ENCODE measurements at regions not wholly inside any gene's neighbourhood (a gene's known extent, or its start where the extent isn't known, plus 50 kb on each side); places are given as distances from the start of the nearest gene placed in this dataset.

DNA sequence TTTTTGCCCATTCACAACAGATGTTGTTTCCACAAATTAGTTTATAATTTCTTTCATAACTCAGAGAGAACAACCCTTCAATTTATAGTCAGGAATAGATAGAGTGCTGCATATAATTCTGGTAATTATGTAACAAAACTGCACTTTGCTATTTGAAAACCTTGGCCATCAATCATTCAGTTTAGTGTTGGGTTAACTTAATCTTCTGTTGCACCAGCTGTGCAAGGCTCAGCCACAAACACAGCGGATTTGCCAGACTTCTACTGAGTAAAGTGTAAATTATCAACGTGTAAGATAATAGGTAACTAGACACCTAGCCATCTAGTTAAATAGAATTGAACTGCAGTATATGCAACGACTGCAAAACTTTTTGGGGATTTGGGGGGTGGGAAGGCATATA is 1064.3 kb upstream of the EPHA6 start:
- POLR2A ChIA-PET = no interaction called here
- Histone ChIP-seq H3K36me3 (ENCODE audit: control insufficient read depth in 4 of 4, insufficient read depth in 4 of 4, low read length in 3 of 4) (no peaks in the 10 kb centered on the region), H3K4me1 (ENCODE audit: control extremely low read depth in 1 of 4, control insufficient read depth in 4 of 4, insufficient read depth in 4 of 4, low read length in 3 of 4) (no peaks in the 10 kb centered on the region), H3K4me3 (ENCODE audit: control insufficient read depth in 1 of 7, extremely low read depth in 1 of 7, insufficient read depth in 4 of 7, low read depth in 2 of 7, low read length in 6 of 7) (no peak overlapping the region), H3K9me3 (ENCODE audit: control extremely low read depth in 1 of 5, control insufficient read depth in 4 of 5, insufficient read depth in 2 of 5, low read depth in 1 of 5, low read length in 4 of 5) (no peaks in the 10 kb centered on the region), H3K27ac (ENCODE audit: insufficient read depth in 1 of 2, low read depth in 1 of 2, low read length in 2 of 2, poor library complexity in 1 of 2, severe bottlenecking in 2 of 2) (no peak overlapping the region), H3K27me3 (replicated peaks in 2 of 5; ENCODE audit: control insufficient read depth in 4 of 5, insufficient read depth in 5 of 5, low read length in 4 of 5) (no peaks in the 10 kb centered on the region)
- WGBS (ENCODE audit: insufficient coverage) = 83% methylated on average over 1 of the region's 3 CpGs
- CTCF ChIA-PET = no interaction called here
- no peak for DNase-seq

DNA sequence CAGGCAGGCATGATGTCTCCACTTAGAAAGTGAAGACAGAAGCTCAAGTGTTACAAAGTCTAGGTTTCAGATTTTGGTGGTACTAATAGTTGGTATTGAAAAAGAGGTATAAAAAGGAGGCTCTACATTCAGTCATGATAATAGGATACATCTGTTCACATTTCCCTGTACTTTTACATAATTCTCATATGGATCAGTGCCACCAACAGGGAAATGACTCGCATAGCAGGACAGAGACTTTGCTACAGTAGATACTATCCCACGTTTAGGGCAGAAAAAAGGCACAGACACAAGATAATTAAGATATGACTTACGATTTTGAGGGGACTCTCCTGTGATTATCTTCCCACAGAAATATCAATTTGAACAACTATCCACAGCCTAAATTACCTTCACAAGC is 1062.9 kb upstream of the EPHA6 start:
- H3K4me3 ChIP-seq (ENCODE audit: control insufficient read depth in 1 of 7, extremely low read depth in 1 of 7, insufficient read depth in 4 of 7, low read depth in 2 of 7, low read length in 6 of 7) = no peak overlapping the region
- H3K4me1 ChIP-seq (ENCODE audit: control extremely low read depth in 1 of 4, control insufficient read depth in 4 of 4, insufficient read depth in 4 of 4, low read length in 3 of 4) = no peaks in the 10 kb centered on the region
- H3K27ac ChIP-seq (ENCODE audit: insufficient read depth in 1 of 2, low read depth in 1 of 2, low read length in 2 of 2, poor library complexity in 1 of 2, severe bottlenecking in 2 of 2) = no peak overlapping the region
- CTCF ChIA-PET = no interaction called here
- POLR2A ChIA-PET = no interaction called here
- no CpG with 5 or more reads among the region's 3 CpGs for WGBS (ENCODE audit: insufficient coverage)
- no peaks in the 10 kb centered on the region for H3K9me3 ChIP-seq (ENCODE audit: control extremely low read depth in 1 of 5, control insufficient read depth in 4 of 5, insufficient read depth in 2 of 5, low read depth in 1 of 5, low read length in 4 of 5)
- no peaks in the 10 kb centered on the region for H3K36me3 ChIP-seq (ENCODE audit: control insufficient read depth in 4 of 4, insufficient read depth in 4 of 4, low read length in 3 of 4)
- no peaks in the 10 kb centered on the region for H3K27me3 ChIP-seq (replicated peaks in 2 of 5; ENCODE audit: control insufficient read depth in 4 of 5, insufficient read depth in 5 of 5, low read length in 4 of 5)
- DNase-seq = no peak

DNA sequence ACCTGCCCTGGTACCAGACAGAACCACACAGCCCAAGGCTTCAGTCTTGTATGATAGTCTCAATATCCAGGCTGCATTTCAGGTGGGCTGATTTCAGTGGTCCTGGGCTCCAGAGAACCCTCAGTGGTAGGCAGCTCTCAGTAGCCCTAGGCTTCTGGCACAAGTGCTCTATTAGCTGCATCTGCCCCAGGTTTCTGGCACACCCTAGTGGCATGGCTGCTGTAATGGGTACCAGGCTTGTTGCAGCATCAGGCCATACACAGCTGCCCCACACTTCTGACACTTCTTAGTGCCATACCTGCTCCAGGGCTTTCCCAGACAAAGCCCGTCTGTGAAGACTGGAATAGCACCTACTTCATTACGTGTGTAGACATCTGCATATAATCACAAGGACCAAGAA is 1062.2 kb upstream of the EPHA6 start:
- H3K27ac ChIP-seq (ENCODE audit: insufficient read depth in 1 of 2, low read depth in 1 of 2, low read length in 2 of 2, poor library complexity in 1 of 2, severe bottlenecking in 2 of 2) = no peak overlapping the region
- H3K9me3 ChIP-seq (ENCODE audit: control extremely low read depth in 1 of 5, control insufficient read depth in 4 of 5, insufficient read depth in 2 of 5, low read depth in 1 of 5, low read length in 4 of 5) = no peaks in the 10 kb centered on the region
- H3K27me3 ChIP-seq (replicated peaks in 2 of 5; ENCODE audit: control insufficient read depth in 4 of 5, insufficient read depth in 5 of 5, low read length in 4 of 5) = no peaks in the 10 kb centered on the region
- no peak for DNase-seq
- no CpG with 5 or more reads among the region's 2 CpGs for WGBS (ENCODE audit: insufficient coverage)
- ChIA-PET POLR2A (no interaction called here), CTCF (no interaction called here)
- no peak overlapping the region for H3K4me3 ChIP-seq (ENCODE audit: control insufficient read depth in 1 of 7, extremely low read depth in 1 of 7, insufficient read depth in 4 of 7, low read depth in 2 of 7, low read length in 6 of 7)
- H3K4me1 ChIP-seq (ENCODE audit: control extremely low read depth in 1 of 4, control insufficient read depth in 4 of 4, insufficient read depth in 4 of 4, low read length in 3 of 4) = no peaks in the 10 kb centered on the region
- no peaks in the 10 kb centered on the region for H3K36me3 ChIP-seq (ENCODE audit: control insufficient read depth in 4 of 4, insufficient read depth in 4 of 4, low read length in 3 of 4)

DNA sequence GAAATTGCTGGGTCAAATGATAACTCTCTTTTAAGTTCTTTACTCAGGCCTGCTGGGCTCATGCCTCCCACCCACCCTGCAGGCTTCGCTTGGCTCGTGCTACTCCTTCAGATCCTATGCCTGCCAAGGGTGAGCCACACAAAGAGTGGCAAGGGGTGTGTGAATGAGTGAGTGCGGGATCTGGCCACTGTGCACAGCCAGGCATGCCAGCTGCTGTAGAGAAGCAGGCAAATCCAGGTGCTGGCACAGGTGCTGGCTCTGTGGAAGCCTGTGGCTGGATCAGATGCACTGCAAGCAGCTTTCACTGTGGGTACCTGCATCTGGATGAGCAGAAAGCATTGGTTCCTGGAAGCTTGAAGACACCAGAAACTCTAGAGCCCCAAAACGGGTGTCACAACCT is 1055.7 kb upstream of the EPHA6 start:
- no peaks in the 10 kb centered on the region for H3K27me3 ChIP-seq (replicated peaks in 2 of 5; ENCODE audit: control insufficient read depth in 4 of 5, insufficient read depth in 5 of 5, low read length in 4 of 5)
- H3K27ac ChIP-seq (ENCODE audit: insufficient read depth in 1 of 2, low read depth in 1 of 2, low read length in 2 of 2, poor library complexity in 1 of 2, severe bottlenecking in 2 of 2) = no peak overlapping the region
- no peaks in the 10 kb centered on the region for H3K4me1 ChIP-seq (ENCODE audit: control extremely low read depth in 1 of 4, control insufficient read depth in 4 of 4, insufficient read depth in 4 of 4, low read length in 3 of 4)
- 82% methylated on average over 4 of the region's 4 CpGs for WGBS (ENCODE audit: insufficient coverage)
- CTCF ChIA-PET = no interaction called here
- H3K9me3 ChIP-seq (ENCODE audit: control extremely low read depth in 1 of 5, control insufficient read depth in 4 of 5, insufficient read depth in 2 of 5, low read depth in 1 of 5, low read length in 4 of 5) = peaks cover 0 to 9% (median 0%) of the 10 kb centered on the region in 5 experiments
- no peak overlapping the region for H3K4me3 ChIP-seq (ENCODE audit: control insufficient read depth in 1 of 7, extremely low read depth in 1 of 7, insufficient read depth in 4 of 7, low read depth in 2 of 7, low read length in 6 of 7)
- DNase-seq = no peak
- POLR2A ChIA-PET = no interaction called here
- H3K36me3 ChIP-seq (ENCODE audit: control insufficient read depth in 4 of 4, insufficient read depth in 4 of 4, low read length in 3 of 4) = no peaks in the 10 kb centered on the region

DNA sequence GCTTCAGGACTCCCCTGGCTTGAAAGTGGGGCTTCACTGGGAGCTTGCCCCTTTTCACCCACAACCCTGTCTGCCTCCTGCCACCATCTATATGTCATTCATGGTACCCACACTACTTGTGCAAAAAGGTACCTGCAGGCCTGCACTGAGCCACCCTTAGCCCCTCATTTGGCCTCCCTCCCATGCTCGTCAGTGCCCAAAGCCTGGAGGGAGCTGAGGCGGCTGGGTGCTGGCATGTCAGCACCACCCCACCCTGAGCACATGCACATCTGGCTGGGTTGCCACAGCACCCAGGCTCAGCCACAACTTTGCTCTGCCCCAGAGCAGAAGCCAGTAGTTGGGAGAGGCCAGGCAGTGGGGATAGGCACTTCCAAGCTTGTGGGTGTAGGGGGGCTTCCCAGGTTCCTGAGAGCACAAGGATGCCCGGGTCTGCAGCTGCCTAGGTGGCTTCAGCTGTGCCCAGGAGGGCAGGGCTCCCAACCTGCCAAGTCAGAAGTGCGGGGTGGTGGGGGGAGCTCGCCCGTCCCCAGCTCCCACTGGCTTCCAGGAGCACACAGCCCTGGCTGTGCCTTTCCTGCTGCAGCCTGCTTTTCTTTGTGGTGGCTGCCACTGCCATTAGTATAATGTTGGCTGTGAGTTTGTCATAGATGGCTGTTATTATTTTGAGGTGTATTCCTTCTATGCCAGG is 1054.6 kb upstream of the EPHA6 start:
- H3K27ac ChIP-seq (ENCODE audit: insufficient read depth in 1 of 2, low read depth in 1 of 2, low read length in 2 of 2, poor library complexity in 1 of 2, severe bottlenecking in 2 of 2) = no peak overlapping the region
- no peaks in the 10 kb centered on the region for H3K4me1 ChIP-seq (ENCODE audit: control extremely low read depth in 1 of 4, control insufficient read depth in 4 of 4, insufficient read depth in 4 of 4, low read length in 3 of 4)
- H3K4me3 ChIP-seq (ENCODE audit: control insufficient read depth in 1 of 7, extremely low read depth in 1 of 7, insufficient read depth in 4 of 7, low read depth in 2 of 7, low read length in 6 of 7) = no peak overlapping the region
- 100% methylated on average over 3 of the region's 6 CpGs for WGBS (ENCODE audit: insufficient coverage)
- peaks cover 0 to 9% (median 0%) of the 10 kb centered on the region in 5 experiments for H3K9me3 ChIP-seq (ENCODE audit: control extremely low read depth in 1 of 5, control insufficient read depth in 4 of 5, insufficient read depth in 2 of 5, low read depth in 1 of 5, low read length in 4 of 5)
- H3K36me3 ChIP-seq (ENCODE audit: control insufficient read depth in 4 of 4, insufficient read depth in 4 of 4, low read length in 3 of 4) = no peaks in the 10 kb centered on the region
- ChIA-PET CTCF (no interaction called here), POLR2A (no interaction called here)
- DNase-seq = no peak
- H3K27me3 ChIP-seq (replicated peaks in 2 of 5; ENCODE audit: control insufficient read depth in 4 of 5, insufficient read depth in 5 of 5, low read length in 4 of 5) = no peaks in the 10 kb centered on the region

DNA sequence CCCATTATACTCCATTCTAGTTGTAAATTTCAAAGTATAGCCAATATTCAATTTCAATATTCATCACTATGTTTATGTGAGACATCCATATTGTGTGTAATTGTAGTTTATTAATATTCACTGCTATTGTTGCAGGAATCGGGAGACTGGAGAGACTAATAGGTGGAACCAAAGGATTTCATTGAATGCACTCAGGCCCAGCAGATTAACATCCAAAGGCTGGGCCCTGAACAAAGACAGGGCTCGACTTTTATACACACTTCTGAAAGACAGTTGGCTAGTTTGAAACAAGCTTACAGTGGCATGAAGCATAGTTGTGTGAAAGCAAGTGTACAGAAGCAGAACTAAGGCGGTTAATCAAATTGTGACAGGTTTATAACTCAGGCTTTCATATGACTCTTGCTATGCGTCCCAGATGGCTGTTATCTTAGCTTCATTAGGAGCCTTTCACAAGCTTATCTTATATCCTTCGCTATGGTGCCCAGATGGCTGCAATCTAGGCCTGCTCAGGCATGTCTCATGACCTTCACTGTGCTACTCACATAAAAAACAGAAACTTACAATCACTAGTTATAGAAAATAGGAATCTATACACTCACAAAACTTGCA is 1038.8 kb upstream of the EPHA6 start:
- Histone ChIP-seq H3K27ac (ENCODE audit: insufficient read depth in 1 of 2, low read depth in 1 of 2, low read length in 2 of 2, poor library complexity in 1 of 2, severe bottlenecking in 2 of 2) (no peak overlapping the region), H3K4me1 (ENCODE audit: control extremely low read depth in 1 of 4, control insufficient read depth in 4 of 4, insufficient read depth in 4 of 4, low read length in 3 of 4) (no peaks in the 10 kb centered on the region), H3K27me3 (replicated peaks in 2 of 5; ENCODE audit: control insufficient read depth in 4 of 5, insufficient read depth in 5 of 5, low read length in 4 of 5) (no peaks in the 10 kb centered on the region), H3K9me3 (ENCODE audit: control extremely low read depth in 1 of 5, control insufficient read depth in 4 of 5, insufficient read depth in 2 of 5, low read depth in 1 of 5, low read length in 4 of 5) (peaks cover 0 to 17% (median 4%) of the 10 kb centered on the region in 5 experiments), H3K36me3 (ENCODE audit: control insufficient read depth in 4 of 4, insufficient read depth in 4 of 4, low read length in 3 of 4) (no peaks in the 10 kb centered on the region), H3K4me3 (ENCODE audit: control insufficient read depth in 1 of 7, extremely low read depth in 1 of 7, insufficient read depth in 4 of 7, low read depth in 2 of 7, low read length in 6 of 7) (no peak overlapping the region)
- DNase-seq = no peak
- CTCF ChIA-PET = no interaction called here
- 92% methylated on average over 5 of the region's 5 CpGs for whole genome bisulfite sequencing (ENCODE audit: insufficient coverage)
- POLR2A ChIA-PET = no interaction called here

DNA sequence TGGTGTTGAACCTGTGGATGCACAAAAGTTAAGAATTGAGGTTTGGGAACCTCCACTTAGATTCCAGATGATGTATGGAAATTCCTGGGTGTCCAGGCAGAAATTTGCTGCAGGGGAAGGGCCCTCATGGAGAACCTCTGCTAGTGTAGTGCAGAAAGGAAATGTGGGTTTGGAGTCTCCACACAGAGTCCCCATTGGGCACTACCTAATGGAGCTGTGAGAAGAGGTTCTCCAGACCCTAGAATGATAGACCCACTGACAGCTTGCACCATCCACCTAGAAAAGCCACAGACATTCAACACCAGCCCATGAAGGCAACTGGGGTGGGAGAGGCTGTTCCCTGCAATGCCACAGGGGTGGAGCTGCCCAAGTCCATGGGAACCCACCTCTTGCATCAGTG is 1032.8 kb upstream of the EPHA6 start:
- ChIA-PET CTCF (no interaction called here), POLR2A (no interaction called here)
- Histone ChIP-seq H3K36me3 (ENCODE audit: control insufficient read depth in 4 of 4, insufficient read depth in 4 of 4, low read length in 3 of 4) (no peaks in the 10 kb centered on the region), H3K4me1 (ENCODE audit: control extremely low read depth in 1 of 4, control insufficient read depth in 4 of 4, insufficient read depth in 4 of 4, low read length in 3 of 4) (no peaks in the 10 kb centered on the region), H3K9me3 (ENCODE audit: control extremely low read depth in 1 of 5, control insufficient read depth in 4 of 5, insufficient read depth in 2 of 5, low read depth in 1 of 5, low read length in 4 of 5) (peaks cover 0 to under 1% (median 0%) of the 10 kb centered on the region in 5 experiments), H3K4me3 (ENCODE audit: control insufficient read depth in 1 of 7, extremely low read depth in 1 of 7, insufficient read depth in 4 of 7, low read depth in 2 of 7, low read length in 6 of 7) (no peak overlapping the region), H3K27me3 (replicated peaks in 2 of 5; ENCODE audit: control insufficient read depth in 4 of 5, insufficient read depth in 5 of 5, low read length in 4 of 5) (no peaks in the 10 kb centered on the region), H3K27ac (ENCODE audit: insufficient read depth in 1 of 2, low read depth in 1 of 2, low read length in 2 of 2, poor library complexity in 1 of 2, severe bottlenecking in 2 of 2) (no peak overlapping the region)
- no peak for DNase-seq
